Activated gamma-delta T cell treated with Interleukin-2 at 50 U/mL for 16 hours (primary cell): ENCODE measurements at regions not wholly inside any gene's neighbourhood (a gene's known extent, or its start where the extent isn't known, plus 50 kb on each side); places are given as distances from the start of the nearest gene placed in this dataset.

Source experiments
- DNase-seq: peaks from one replicate; pipeline ENCODE4 v3.0.0-alpha.2; 2020

DNA sequence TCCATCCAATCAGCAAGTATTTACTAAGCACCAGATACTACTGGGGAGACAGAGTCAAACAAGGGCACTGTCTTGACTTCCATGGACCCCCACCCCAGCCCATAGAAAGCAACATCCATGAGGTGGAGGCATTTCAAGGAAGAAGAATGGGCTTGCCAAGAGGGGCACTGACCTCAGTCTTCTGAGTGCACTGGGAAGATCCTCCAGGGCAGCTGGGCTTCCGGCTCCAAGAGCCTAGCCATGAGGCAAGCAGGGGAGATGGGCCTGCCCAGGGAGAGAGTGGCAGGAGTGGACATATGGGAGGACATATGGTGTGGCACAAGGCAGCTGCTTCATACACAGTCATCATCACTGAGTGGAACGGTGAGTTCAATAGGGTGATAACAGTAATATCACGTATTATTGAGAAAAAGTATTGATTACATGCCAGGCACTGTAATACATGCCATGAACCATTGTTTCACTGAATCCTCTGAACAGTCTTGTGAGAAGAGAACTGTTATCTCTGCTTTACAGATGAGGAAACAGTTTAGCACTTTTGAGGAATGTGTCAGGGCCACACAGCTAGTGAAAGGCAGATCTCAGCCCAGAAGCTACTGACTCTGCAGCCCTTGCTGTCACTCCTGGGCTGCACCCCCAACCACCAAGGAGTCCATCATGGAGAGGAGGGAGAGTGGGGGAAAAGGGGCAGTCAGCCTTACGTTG lies 331.7 kb upstream of the ZMIZ1 start:
- no peak for DNase-seq

DNA sequence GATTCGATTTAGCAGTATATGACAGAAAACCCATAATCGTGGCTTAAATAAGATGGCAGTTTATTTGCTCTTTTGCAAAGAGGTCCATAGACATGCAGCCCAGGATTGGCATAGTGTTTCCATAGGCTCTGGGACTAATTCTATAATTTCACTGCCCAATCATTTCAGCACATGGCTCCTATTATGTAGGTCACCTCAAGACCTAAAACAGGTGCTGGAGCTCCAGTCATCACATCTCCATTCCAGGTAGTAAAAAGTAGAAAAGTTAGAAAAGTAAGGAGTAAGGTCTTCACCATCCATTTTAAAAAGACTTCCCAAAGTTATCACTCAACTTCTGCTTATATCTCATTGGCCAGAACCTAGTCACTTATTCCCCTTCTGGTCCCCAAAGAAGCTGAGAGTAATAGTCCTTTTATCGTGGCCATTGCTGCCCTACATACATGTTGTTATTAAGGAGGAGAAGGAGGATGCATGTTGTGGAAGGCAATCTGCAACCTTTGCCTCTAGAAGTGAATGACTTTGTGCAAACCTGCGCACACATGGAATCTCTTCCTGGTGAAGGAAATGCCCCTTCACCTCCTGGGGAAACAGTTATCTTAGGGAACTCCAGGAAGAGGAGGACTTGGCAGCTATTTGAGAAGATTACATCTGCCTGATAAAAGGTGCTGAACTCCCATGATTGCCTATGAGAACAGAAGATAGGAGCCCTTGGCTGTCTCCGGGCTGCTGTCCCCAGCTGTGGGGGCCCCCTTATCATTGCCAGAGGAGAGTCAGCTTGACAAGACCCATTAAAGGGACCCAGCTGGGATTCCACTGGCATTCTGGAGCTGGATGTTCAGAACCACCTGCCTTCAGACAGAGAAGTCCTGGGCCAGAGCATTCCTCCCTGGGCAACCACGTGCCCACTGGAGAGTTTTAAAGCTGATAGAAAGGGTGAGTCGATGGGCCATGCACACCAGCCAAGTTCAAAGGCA lies 330.6 kb upstream of the ZMIZ1 start:
- DNase-seq = no peak

GRCh38 chr10:78738861-78739260 lies 329.9 kb upstream of the ZMIZ1 start:
- no peak for DNase-seq

- no peak for DNase-seq
Observed at GRCh38 chr10:78739444-78740053, 329.2 kb upstream of the ZMIZ1 start.

- no peak for DNase-seq
Observed at GRCh38 chr10:78740976-78741915, 327.5 kb upstream of the ZMIZ1 start.

- DNase-seq = no peak
Observed at GRCh38 chr10:78742406-78742729, 326.4 kb upstream of the ZMIZ1 start.

GRCh38 chr10:78742730-78743615 lies 325.8 kb upstream of the ZMIZ1 start:
- DNase-seq = peak; percentile 18

DNA sequence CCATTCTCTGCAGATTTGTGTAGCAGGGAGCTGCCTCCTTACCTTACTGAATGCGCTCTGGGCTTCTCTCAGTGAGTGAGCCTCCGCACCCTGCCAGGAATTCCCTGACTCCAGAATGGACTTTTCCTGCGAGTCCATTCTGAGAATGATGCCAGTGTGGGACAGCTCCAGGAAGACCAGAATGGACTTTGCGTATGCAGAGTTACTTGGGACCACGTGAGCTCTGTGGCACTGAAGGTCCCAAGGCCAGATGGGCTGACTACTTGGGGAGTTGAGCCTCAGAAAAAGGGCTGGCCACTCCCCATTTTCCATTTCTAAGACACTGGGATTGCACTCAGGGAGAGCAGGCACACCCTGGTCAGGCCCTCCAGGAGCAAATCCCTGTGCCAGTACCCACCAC lies 324.7 kb upstream of the ZMIZ1 start:
- no peak for DNase-seq

DNA sequence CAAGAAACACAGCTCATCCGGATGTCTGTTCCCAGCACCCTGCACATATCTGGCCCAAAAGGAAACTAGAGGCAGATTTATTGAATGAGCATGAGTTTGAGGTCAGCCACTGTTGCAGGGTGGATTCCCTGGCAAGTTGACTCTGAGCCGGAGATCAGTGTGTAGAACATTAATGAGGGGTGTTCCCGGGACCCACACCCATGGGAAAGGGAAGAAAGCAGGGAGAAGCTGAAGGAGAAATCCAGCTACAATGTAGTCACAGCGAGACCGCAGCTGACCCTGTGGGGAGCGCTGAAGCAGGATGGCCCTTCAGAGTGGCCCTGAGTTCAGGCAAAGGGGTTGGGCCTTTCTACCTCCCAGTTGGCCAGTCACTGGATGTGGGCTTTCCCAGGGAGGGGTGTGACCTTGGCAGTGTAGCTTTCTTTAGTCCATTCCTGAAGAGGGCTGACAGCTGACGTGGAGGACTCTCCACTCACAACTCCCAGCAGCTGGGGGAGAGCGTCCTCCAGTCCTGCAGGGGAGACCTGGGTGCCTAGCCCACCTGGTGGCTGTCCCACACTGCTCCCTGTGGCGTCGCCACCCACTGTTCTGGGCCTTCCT lies 324.2 kb upstream of the ZMIZ1 start:
- DNase-seq = no peak

GRCh38 chr10:78745441-78745840 lies 323.3 kb upstream of the ZMIZ1 start:
- no peak for DNase-seq

- no peak for DNase-seq
Observed at GRCh38 chr10:78746155-78746763, 322.5 kb upstream of the ZMIZ1 start.

DNA sequence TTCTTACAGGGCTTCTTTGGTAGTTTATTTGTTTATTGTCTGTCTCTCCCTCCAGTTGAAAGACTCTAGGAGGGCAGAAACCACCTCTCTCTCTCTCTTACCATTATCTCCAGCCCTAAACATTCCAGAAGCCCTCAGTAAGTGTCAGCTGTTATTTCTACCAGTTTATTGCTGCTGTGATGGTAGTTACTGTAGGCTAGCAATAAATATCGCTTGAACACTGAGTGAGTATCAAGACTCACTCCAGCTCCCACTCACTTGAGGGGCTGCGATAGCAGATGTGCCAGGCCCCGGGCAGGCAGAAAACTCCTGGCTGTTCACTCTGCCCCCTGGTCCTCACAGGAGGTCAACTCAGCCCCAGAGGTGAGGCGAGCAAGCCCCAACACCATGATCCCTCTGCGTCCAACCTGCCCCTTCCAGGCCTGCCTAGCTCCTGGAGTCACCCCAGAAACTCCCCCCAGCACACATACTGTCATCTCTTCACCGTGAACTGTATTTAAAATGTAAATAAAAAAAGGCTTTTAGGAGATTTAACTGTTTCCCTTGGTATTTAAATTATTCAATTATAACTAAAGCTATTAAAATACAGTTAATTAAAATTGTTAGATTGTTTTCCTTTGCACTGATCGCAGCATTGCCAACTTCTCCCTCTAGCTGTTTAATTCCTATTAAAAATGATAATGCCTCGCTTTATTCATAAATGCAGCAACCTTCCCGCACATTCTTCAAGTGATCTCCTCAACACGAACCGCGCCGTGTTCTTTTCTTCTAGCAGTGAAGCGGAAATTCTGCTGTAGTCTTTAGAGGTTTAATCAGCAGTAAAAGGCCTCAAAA lies 321.1 kb upstream of the ZMIZ1 start:
- no peak for DNase-seq

DNA sequence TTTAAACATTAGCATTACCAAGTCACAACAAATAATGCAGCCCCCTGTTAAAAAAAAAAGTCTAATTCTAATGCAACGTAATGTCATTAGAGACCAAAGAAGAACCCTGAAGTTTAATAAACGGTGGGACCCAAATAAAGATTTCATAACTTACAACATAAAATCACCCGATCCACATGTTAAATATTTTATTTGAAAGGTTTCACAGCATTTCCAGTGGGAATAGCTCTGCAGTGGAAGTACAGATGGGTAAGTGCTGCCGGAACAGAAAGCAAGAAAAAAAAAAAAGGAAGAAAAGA lies 320.6 kb upstream of the ZMIZ1 start:
- DNase-seq = no peak

GRCh38 chr10:78749200-78749599 lies 319.6 kb upstream of the ZMIZ1 start:
- no peak for DNase-seq

DNA sequence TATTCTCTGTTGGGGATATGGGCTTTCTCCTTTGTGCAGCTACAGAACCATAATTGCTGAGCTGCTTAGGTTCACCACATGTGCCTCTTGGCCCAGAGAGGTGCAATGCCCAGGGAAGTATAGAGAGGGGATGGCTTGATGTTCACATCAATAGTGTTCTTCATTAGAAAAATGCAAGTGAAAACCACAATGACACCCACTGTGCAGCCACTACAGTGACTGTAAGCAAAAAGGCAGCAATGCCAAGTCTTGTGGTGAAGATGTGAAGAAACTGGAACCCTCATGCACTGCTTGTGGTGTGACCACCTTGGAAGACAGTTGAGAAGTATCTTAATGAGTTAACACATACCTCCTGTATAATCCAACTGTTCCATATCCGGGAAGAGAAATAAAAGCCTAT lies 318.9 kb upstream of the ZMIZ1 start:
- DNase-seq = no peak

GRCh38 chr10:78750418-78750817 lies 318.3 kb upstream of the ZMIZ1 start:
- DNase-seq = no peak

- no peak for DNase-seq
Observed at GRCh38 chr10:78751716-78752115, 317.1 kb upstream of the ZMIZ1 start.

GRCh38 chr10:78752221-78752620 lies 316.5 kb upstream of the ZMIZ1 start:
- no peak for DNase-seq

DNA sequence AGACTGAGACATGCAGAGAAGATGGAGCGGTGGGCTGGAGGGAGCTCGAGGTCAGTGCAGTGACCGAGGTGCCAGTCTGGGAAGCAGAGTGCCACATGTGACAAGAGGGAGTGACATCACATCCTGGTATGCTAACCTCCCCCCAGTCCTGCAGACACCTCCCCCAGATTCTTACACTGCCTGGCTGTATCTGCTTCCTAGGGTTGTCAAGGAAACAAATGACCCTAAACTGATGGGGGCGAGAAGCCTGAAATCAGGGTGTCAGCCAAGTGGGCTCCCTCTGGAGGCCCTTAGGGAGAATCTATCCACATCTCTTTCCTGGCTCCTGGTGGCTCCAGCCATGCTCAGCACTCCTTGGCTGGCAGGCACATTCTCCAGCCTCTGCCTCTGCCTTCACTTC lies 316.1 kb upstream of the ZMIZ1 start:
- no peak for DNase-seq
